ENCODE measurements at regions not wholly inside any gene's neighbourhood (a gene's known extent, or its start where the extent isn't known, plus 50 kb on each side); places are given as distances from the start of the nearest gene placed in this dataset.
"Not testable (repeated sequence)": the region's sequence is repeated elsewhere in the genome, so short reads cannot be mapped to it uniquely, and the experiment has no call there.

GRCh38 chr4:164621886-164622521 is 131.9 kb upstream of the SMIM31 start:
- Histone ChIP-seq H3K27me3 (ENCODE audit: control insufficient read depth, insufficient read depth, low read length) (no peaks in the 10 kb centered on the region), H3K4me1 (ENCODE audit: control insufficient read depth, insufficient read depth, low read length) (no peaks in the 10 kb centered on the region), H3K36me3 (ENCODE audit: control insufficient read depth, insufficient read depth, low read length) (no peaks in the 10 kb centered on the region), H3K9me3 (ENCODE audit: control insufficient read depth, insufficient read depth, low read length) (no peaks in the 10 kb centered on the region), H3K4me3 (ENCODE audit: low read depth, low read length) (no peak overlapping the region), H3K27ac (ENCODE audit: low read depth, low read length) (no peak overlapping the region), H3K9ac (ENCODE audit: low read depth, low read length) (no peak overlapping the region)

- Histone ChIP-seq H3K4me3 (ENCODE audit: low read depth, low read length) (no peak overlapping the region), H3K27ac (ENCODE audit: low read depth, low read length) (no peak overlapping the region), H3K36me3 (ENCODE audit: control insufficient read depth, insufficient read depth, low read length) (no peaks in the 10 kb centered on the region), H3K4me1 (ENCODE audit: control insufficient read depth, insufficient read depth, low read length) (no peaks in the 10 kb centered on the region), H3K9me3 (ENCODE audit: control insufficient read depth, insufficient read depth, low read length) (no peaks in the 10 kb centered on the region), H3K27me3 (ENCODE audit: control insufficient read depth, insufficient read depth, low read length) (no peaks in the 10 kb centered on the region), H3K9ac (ENCODE audit: low read depth, low read length) (no peak overlapping the region)
Observed at GRCh38 chr4:164623099-164623498, 130.8 kb upstream of the SMIM31 start.

GRCh38 chr4:164639001-164639400 is 114.9 kb upstream of the SMIM31 start:
- H3K4me3 ChIP-seq (ENCODE audit: low read depth, low read length) = no peak overlapping the region
- no peaks in the 10 kb centered on the region for H3K9me3 ChIP-seq (ENCODE audit: control insufficient read depth, insufficient read depth, low read length)
- no peaks in the 10 kb centered on the region for H3K4me1 ChIP-seq (ENCODE audit: control insufficient read depth, insufficient read depth, low read length)
- no peak overlapping the region for H3K27ac ChIP-seq (ENCODE audit: low read depth, low read length)
- no peak overlapping the region for H3K9ac ChIP-seq (ENCODE audit: low read depth, low read length)
- no peaks in the 10 kb centered on the region for H3K36me3 ChIP-seq (ENCODE audit: control insufficient read depth, insufficient read depth, low read length)
- no peaks in the 10 kb centered on the region for H3K27me3 ChIP-seq (ENCODE audit: control insufficient read depth, insufficient read depth, low read length)

- H3K36me3 ChIP-seq (ENCODE audit: control insufficient read depth, insufficient read depth, low read length) = no peaks in the 10 kb centered on the region
- H3K27ac ChIP-seq (ENCODE audit: low read depth, low read length) = no peak overlapping the region
- no peak overlapping the region for H3K4me3 ChIP-seq (ENCODE audit: low read depth, low read length)
- H3K9ac ChIP-seq (ENCODE audit: low read depth, low read length) = no peak overlapping the region
- no peaks in the 10 kb centered on the region for H3K4me1 ChIP-seq (ENCODE audit: control insufficient read depth, insufficient read depth, low read length)
- no peaks in the 10 kb centered on the region for H3K27me3 ChIP-seq (ENCODE audit: control insufficient read depth, insufficient read depth, low read length)
- no peaks in the 10 kb centered on the region for H3K9me3 ChIP-seq (ENCODE audit: control insufficient read depth, insufficient read depth, low read length)
Observed at GRCh38 chr4:164648151-164648848, 105.6 kb upstream of the SMIM31 start.

- Histone ChIP-seq H3K36me3 (ENCODE audit: control insufficient read depth, insufficient read depth, low read length) (no peaks in the 10 kb centered on the region), H3K9me3 (ENCODE audit: control insufficient read depth, insufficient read depth, low read length) (no peaks in the 10 kb centered on the region), H3K4me3 (ENCODE audit: low read depth, low read length) (no peak overlapping the region), H3K27me3 (ENCODE audit: control insufficient read depth, insufficient read depth, low read length) (no peaks in the 10 kb centered on the region), H3K27ac (ENCODE audit: low read depth, low read length) (no peak overlapping the region), H3K9ac (ENCODE audit: low read depth, low read length) (no peak overlapping the region), H3K4me1 (ENCODE audit: control insufficient read depth, insufficient read depth, low read length) (no peaks in the 10 kb centered on the region)
Observed at GRCh38 chr4:164648849-164649212, 105.1 kb upstream of the SMIM31 start.

- no peak overlapping the region for H3K9ac ChIP-seq (ENCODE audit: low read depth, low read length)
- H3K36me3 ChIP-seq (ENCODE audit: control insufficient read depth, insufficient read depth, low read length) = no peaks in the 10 kb centered on the region
Observed at GRCh38 chr4:164659765-164660164, 94.2 kb upstream of the SMIM31 start.

GRCh38 chr4:164676152-164676551 is 77.8 kb upstream of the SMIM31 start:
- H3K9ac ChIP-seq (ENCODE audit: low read depth, low read length); H3K4me1 ChIP-seq (ENCODE audit: control insufficient read depth, insufficient read depth, low read length); H3K4me3 ChIP-seq (ENCODE audit: low read depth, low read length); H3K27me3 ChIP-seq (ENCODE audit: control insufficient read depth, insufficient read depth, low read length); H3K27ac ChIP-seq (ENCODE audit: low read depth, low read length); H3K9me3 ChIP-seq (ENCODE audit: control insufficient read depth, insufficient read depth, low read length); H3K36me3 ChIP-seq (ENCODE audit: control insufficient read depth, insufficient read depth, low read length): not testable (repeated sequence)

More at GRCh38 chr4:164659765-164660164, 94.2 kb upstream of the SMIM31 start:
- no peak overlapping the region for H3K4me3 ChIP-seq (ENCODE audit: low read depth, low read length)
- no peaks in the 10 kb centered on the region for H3K27me3 ChIP-seq (ENCODE audit: control insufficient read depth, insufficient read depth, low read length)
- no peak overlapping the region for H3K27ac ChIP-seq (ENCODE audit: low read depth, low read length)
- no peaks in the 10 kb centered on the region for H3K4me1 ChIP-seq (ENCODE audit: control insufficient read depth, insufficient read depth, low read length)
- H3K9me3 ChIP-seq (ENCODE audit: control insufficient read depth, insufficient read depth, low read length) = peaks cover 3% of the 10 kb centered on the region; the same call in 1 of the 2 replicates

- H3K9me3 ChIP-seq (ENCODE audit: control insufficient read depth, insufficient read depth, low read length) = no peaks in the 10 kb centered on the region
- H3K27ac ChIP-seq (ENCODE audit: low read depth, low read length) = no peak overlapping the region
Observed at GRCh38 chr4:164683040-164683439, 70.9 kb upstream of the SMIM31 start.

GRCh38 chr4:164695650-164696049 is 58.3 kb upstream of the SMIM31 start:
- H3K4me1 ChIP-seq (ENCODE audit: control insufficient read depth, insufficient read depth, low read length) = no peaks in the 10 kb centered on the region
- no peak overlapping the region for H3K9ac ChIP-seq (ENCODE audit: low read depth, low read length)
- no peak overlapping the region for H3K4me3 ChIP-seq (ENCODE audit: low read depth, low read length)
- no peaks in the 10 kb centered on the region for H3K27me3 ChIP-seq (ENCODE audit: control insufficient read depth, insufficient read depth, low read length)
- no peak overlapping the region for H3K27ac ChIP-seq (ENCODE audit: low read depth, low read length)
- no peaks in the 10 kb centered on the region for H3K36me3 ChIP-seq (ENCODE audit: control insufficient read depth, insufficient read depth, low read length)
- no peaks in the 10 kb centered on the region for H3K9me3 ChIP-seq (ENCODE audit: control insufficient read depth, insufficient read depth, low read length)

More at GRCh38 chr4:164683040-164683439, 70.9 kb upstream of the SMIM31 start:
- no peaks in the 10 kb centered on the region for H3K27me3 ChIP-seq (ENCODE audit: control insufficient read depth, insufficient read depth, low read length)
- H3K9ac ChIP-seq (ENCODE audit: low read depth, low read length) = no peak overlapping the region
- H3K36me3 ChIP-seq (ENCODE audit: control insufficient read depth, insufficient read depth, low read length) = no peaks in the 10 kb centered on the region
- H3K4me1 ChIP-seq (ENCODE audit: control insufficient read depth, insufficient read depth, low read length) = no peaks in the 10 kb centered on the region
- no peak overlapping the region for H3K4me3 ChIP-seq (ENCODE audit: low read depth, low read length)

GRCh38 chr4:164700471-164700870 is 53.5 kb upstream of the SMIM31 start:
- Histone ChIP-seq H3K4me1 (ENCODE audit: control insufficient read depth, insufficient read depth, low read length) (no peaks in the 10 kb centered on the region), H3K27me3 (ENCODE audit: control insufficient read depth, insufficient read depth, low read length) (no peaks in the 10 kb centered on the region), H3K9me3 (ENCODE audit: control insufficient read depth, insufficient read depth, low read length) (no peaks in the 10 kb centered on the region), H3K4me3 (ENCODE audit: low read depth, low read length) (no peak overlapping the region), H3K36me3 (ENCODE audit: control insufficient read depth, insufficient read depth, low read length) (no peaks in the 10 kb centered on the region), H3K9ac (ENCODE audit: low read depth, low read length) (no peak overlapping the region), H3K27ac (ENCODE audit: low read depth, low read length) (no peak overlapping the region)

GRCh38 chr4:164701665-164702064 is 52.3 kb upstream of the SMIM31 start:
- Histone ChIP-seq H3K4me3 (ENCODE audit: low read depth, low read length) (no peak overlapping the region), H3K27me3 (ENCODE audit: control insufficient read depth, insufficient read depth, low read length) (no peaks in the 10 kb centered on the region), H3K9ac (ENCODE audit: low read depth, low read length) (no peak overlapping the region), H3K36me3 (ENCODE audit: control insufficient read depth, insufficient read depth, low read length) (no peaks in the 10 kb centered on the region), H3K4me1 (ENCODE audit: control insufficient read depth, insufficient read depth, low read length) (no peaks in the 10 kb centered on the region), H3K27ac (ENCODE audit: low read depth, low read length) (no peak overlapping the region), H3K9me3 (ENCODE audit: control insufficient read depth, insufficient read depth, low read length) (no peaks in the 10 kb centered on the region)
